HCT116 (cell line): ENCODE measurements at regions not wholly inside any gene's neighbourhood (a gene's known extent, or its start where the extent isn't known, plus 50 kb on each side); places are given as distances from the start of the nearest gene placed in this dataset.

Experiments used
- ATAC-seq: fragments of 200-7000 bp; cut with Tn5 transposase; 2 replicates; pipeline ENCODE4 v1.9.1; 2020; ENCODE audit warnings: mild to moderate bottlenecking, moderate library complexity
- BruUV-seq: library from RNA; stranded (reverse); fragments of 400-500 nt; replicated peaks from 2 replicates; lab custom pipeline; 2021; lab: Mats Ljungman, UMichigan
- CTCF ChIA-PET: fragments of 300-600 bp; sonication (Branson Sonifier 250); formaldehyde crosslinking; loops from one replicate; lab custom pipeline; 2021; ENCODE audit warnings: antibody characterized with exemption; lab: Charles Lee
- POLR2A ChIA-PET: fragments of 300-600, 350-600 bp; sonication (Branson Sonifier 250); formaldehyde crosslinking; loops from one replicate; lab custom pipeline; 2021; ENCODE audit warnings: antibody characterized with exemption; lab: Charles Lee
- RAD21 ChIA-PET, 2 experiments: fragments of 300-600 bp; sonication (Branson Sonifier 250); formaldehyde crosslinking; loops; one replicate each; lab custom pipeline; 2023; ENCODE audit warnings: low total read pairs in 2 of 2; ENCODE audit not compliant: uncharacterized antibody in 2 of 2, unreplicated experiment in 2 of 2, low non-redundant PET in 1 of 2; lab: Charles Lee
- DNase-seq: peaks from one replicate; pipeline ENCODE4 v3.0.0-alpha.2; 2010; ENCODE audit warnings: low read depth, low spot score
- H2AFZ ChIP-seq: fragments of 200-600 bp; shearing (Covaris generic), sonication (generic); 2 replicates; pipeline ENCODE4 v1.6.1; 2017; ENCODE audit warnings: low read depth, mixed run types, mixed read lengths, antibody characterized with exemption, low read length; ENCODE audit not compliant: poor library complexity, severe bottlenecking
- H3K27ac ChIP-seq: 2 replicates; pipeline ENCODE4 v1.5.1; 2012; ENCODE audit warnings: low read depth, low read length
- H3K27me3 ChIP-seq: fragments of 200-600 bp; sonication (generic); 2 replicates; pipeline ENCODE4 v1.6.1; 2016; ENCODE audit warnings: mixed run types, low read length, mixed read lengths; ENCODE audit not compliant: insufficient read depth
- H3K36me3 ChIP-seq, 2 experiments: fragments of 200-500 bp in 1 of 2; fragments of 200-600 bp in 1 of 2; sonication (Bioruptor generic) in 1 of 2; sonication (generic) in 1 of 2; 2 replicates each; pipeline versions ENCODE4 v1.5.1 to v1.6.1; 2014 to 2016; ENCODE audit warnings: low read length in 2 of 2, inconsistent platforms in 1 of 2, mixed read lengths in 1 of 2, mixed run types in 1 of 2; ENCODE audit not compliant: insufficient read depth in 2 of 2, control insufficient read depth in 1 of 2
- H3K4me1 ChIP-seq, 2 experiments: fragments of 200-600 bp in 1 of 2; sonication (generic) in 1 of 2; 2 replicates each; pipeline versions ENCODE4 v1.5.1 to v1.6.1; 2012 to 2017; ENCODE audit warnings: low read length in 2 of 2, inconsistent platforms in 1 of 2, mild to moderate bottlenecking in 1 of 2, mixed read lengths in 1 of 2, mixed run types in 1 of 2, moderate library complexity in 1 of 2; ENCODE audit not compliant: insufficient read depth in 2 of 2, control insufficient read depth in 1 of 2
- H3K4me2 ChIP-seq: fragments of 200-600 bp; sonication (generic); 2 replicates; pipeline ENCODE4 v1.6.1; 2017; ENCODE audit warnings: mixed run types, low read length, mixed read lengths
- H3K4me3 ChIP-seq, 2 experiments: fragments of 200-600 bp in 1 of 2; sonication (generic) in 1 of 2; replicated peaks in 1 of 2; 2 replicates each; pipeline ENCODE4 v1.5.1; 2011 to 2016; ENCODE audit warnings: low read length in 2 of 2, control low read depth in 1 of 2, low read depth in 1 of 2, mild to moderate bottlenecking in 1 of 2, mixed read lengths in 1 of 2, mixed run types in 1 of 2
- H3K79me2 ChIP-seq: fragments of 200-600 bp; sonication (generic); 2 replicates; pipeline ENCODE4 v1.6.1; 2017; ENCODE audit warnings: mild to moderate bottlenecking, mixed run types, low read length, moderate library complexity, mixed read lengths; ENCODE audit not compliant: insufficient read depth
- H3K9ac ChIP-seq: fragments of 200-600 bp; sonication (generic); 2 replicates; pipeline ENCODE4 v1.6.1; 2016; ENCODE audit warnings: low read length, mixed read lengths
- H3K9me2 ChIP-seq: fragments of 200-600 bp; sonication (generic), shearing (Covaris generic); 2 replicates; pipeline ENCODE4 v1.6.1; 2017; ENCODE audit warnings: mixed run types, mild to moderate bottlenecking, moderate library complexity; ENCODE audit not compliant: insufficient read depth
- H3K9me3 ChIP-seq, 2 experiments: fragments of 200-500 bp in 1 of 2; fragments of 200-600 bp in 1 of 2; sonication (Bioruptor generic) in 1 of 2; sonication (generic) in 1 of 2; 2 replicates each; pipeline ENCODE4 v1.6.1; 2014 to 2017; ENCODE audit warnings: low read length in 2 of 2, mixed read lengths in 2 of 2, inconsistent platforms in 1 of 2, low read depth in 1 of 2, mild to moderate bottlenecking in 1 of 2, mixed run types in 1 of 2, moderate library complexity in 1 of 2; ENCODE audit not compliant: control insufficient read depth in 1 of 2, insufficient read depth in 1 of 2
- H4K20me1 ChIP-seq: fragments of 200-600 bp; sonication (generic), shearing (Covaris generic); 2 replicates; pipeline ENCODE4 v1.6.1; 2017; ENCODE audit warnings: mixed run types, mild to moderate bottlenecking, moderate library complexity; ENCODE audit not compliant: insufficient read depth
- ATF3 ChIP-seq: IDR thresholded peaks from 2 replicates; pipeline ENCODE4 v1.6.1; 2012
- CBX3 ChIP-seq: IDR thresholded peaks from 2 replicates; pipeline ENCODE4 v1.6.1; 2012; ENCODE audit warnings: low read depth
- CEBPB ChIP-seq: IDR thresholded peaks from 2 replicates; pipeline ENCODE4 v1.6.1; 2012; ENCODE audit warnings: low read depth
- CTCF ChIP-seq, 3 experiments: fragments of 200-600 bp in 1 of 3; sonication (generic) in 1 of 3; IDR thresholded peaks in 2 of 3; conservative IDR thresholded peaks in 1 of 3; 2 replicates each; pipeline ENCODE4 v1.5.1; 2012 to 2017; ENCODE audit warnings: low read depth in 2 of 3, low read length in 2 of 3, antibody characterized with exemption in 1 of 3, borderline replicate concordance in 1 of 3, control low read depth in 1 of 3, mild to moderate bottlenecking in 1 of 3, mixed read lengths in 1 of 3, mixed run types in 1 of 3, moderate library complexity in 1 of 3; ENCODE audit not compliant: insufficient read depth in 1 of 3
- ELF1 ChIP-seq: IDR thresholded peaks from 2 replicates; pipeline ENCODE4 v1.6.1; 2012; ENCODE audit warnings: low read depth, borderline replicate concordance
- EZH2phosphoT487 ChIP-seq: fragments of 200-600 bp; IDR thresholded peaks from 2 replicates; pipeline ENCODE4 v1.6.1; 2018; ENCODE audit warnings: antibody characterized with exemption, borderline replicate concordance
- FOSL1 ChIP-seq: IDR thresholded peaks from 2 replicates; pipeline ENCODE4 v1.6.1; 2012; ENCODE audit warnings: low read depth
- JUND ChIP-seq: IDR thresholded peaks from 2 replicates; pipeline ENCODE4 v1.6.1; 2012
- POLR2A ChIP-seq: IDR thresholded peaks from 2 replicates; pipeline ENCODE4 v1.7.0; 2011; ENCODE audit warnings: borderline replicate concordance; ENCODE audit not compliant: insufficient read depth, insufficient read length; ENCODE audit errors: extremely low read depth
- POLR2AphosphoS5 ChIP-seq: IDR thresholded peaks from 2 replicates; pipeline ENCODE4 v1.6.1; 2011; ENCODE audit warnings: mild to moderate bottlenecking, low read depth, low read length, moderate library complexity
- REST ChIP-seq: IDR thresholded peaks from 2 replicates; pipeline ENCODE4 v1.6.1; 2012; ENCODE audit warnings: low read depth
- YY1 ChIP-seq: IDR thresholded peaks from 2 replicates; pipeline ENCODE4 v1.6.1; 2011; ENCODE audit warnings: low read length, low read depth, moderate library complexity, mild to moderate bottlenecking; ENCODE audit not compliant: insufficient replicate concordance; ENCODE audit errors: extremely low read depth
- ZFX ChIP-seq: fragments of 450-650 bp; IDR thresholded peaks from 2 replicates; pipeline ENCODE4 v1.6.1; 2017
- ZNF274 ChIP-seq: fragments of 200-500 bp; sonication (Bioruptor generic); IDR thresholded peaks from 2 replicates; pipeline ENCODE4 v1.6.1; 2014; ENCODE audit warnings: mild to moderate bottlenecking, low read depth, low read length, inconsistent platforms
- intact Hi-C: fragments of 100-400 bp; cut with micrococcal nuclease; formaldehyde crosslinking; loops from 2 replicates; pipeline ENCODE4 v1.10.0; 2022

GRCh38 chr11:19441752-19442553 is 201.2 kb upstream of the E2F8 start (continued):
- TF ChIP-seq YY1 (no peak), CEBPB (peak; percentile 68; the same call in 1 of the 2 replicates), EZH2phosphoT487 (no peak), JUND (peak; percentile 92)

GRCh38 chr11:19441288-19441687 is 200.5 kb upstream of the E2F8 start:
- Histone ChIP-seq H3K9me3 (no peaks in the 10 kb centered on the region), H3K9ac (no peak overlapping the region), H3K4me3 (no peak overlapping the region), H3K27me3 (peaks cover 53% of the 10 kb centered on the region), H3K4me1 (peaks cover 13 to 23% of the 10 kb centered on the region in 2 experiments), H2AFZ (no peak overlapping the region), H4K20me1 (no peaks in the 10 kb centered on the region), H3K27ac (no peak overlapping the region), H3K4me2 (peak overlapping the region; percentile 48; the same call in 1 of the 2 replicates), H3K36me3 (no peaks in the 10 kb centered on the region), H3K79me2 (no peaks in the 10 kb centered on the region), H3K9me2 (no peaks in the 10 kb centered on the region)
- POLR2A ChIA-PET = no interaction called here
- no peak for DNase-seq
- no TSS peak for BruUV-seq
- ATAC-seq = no peak
- intact Hi-C loops = no loop called here
- CTCF ChIA-PET = no interaction called here
- TF ChIP-seq ZFX (no peak), POLR2AphosphoS5 (no peak), ATF3 (no peak), FOSL1 (no peak), ELF1 (no peak), ZNF274 (no peak), POLR2A (no peak), JUND (no peak), YY1 (no peak), CBX3 (no peak), REST (no peak), CTCF (IDR thresholded peaks at IDR 0.05 in 2 of 3, conservative IDR thresholded peaks at IDR 0.05 in 1 of 3; ENCODE audit: borderline replicate concordance in 1 of 3, insufficient read depth in 1 of 3, low read depth in 2 of 3, low read length in 2 of 3) (no peak)
- RAD21 ChIA-PET = no interaction called here
